Choroid plexus epithelial cell (primary cell): ENCODE measurements at regions not wholly inside any gene's neighbourhood (a gene's known extent, or its start where the extent isn't known, plus 50 kb on each side); places are given as distances from the start of the nearest gene placed in this dataset.
"Not testable (repeated sequence)": the region's sequence is repeated elsewhere in the genome, so short reads cannot be mapped to it uniquely, and the experiment has no call there.

Source experiments
- DNase-seq: peaks from one replicate; pipeline ENCODE4 v3.0.0-alpha.2; 2010; ENCODE audit warnings: low read depth
- H3K4me3 ChIP-seq: 2 replicates; pipeline ENCODE4 v1.5.1; 2011; ENCODE audit warnings: low read depth, mild to moderate bottlenecking, control low read depth, low read length, moderate library complexity
- CTCF ChIP-seq: conservative IDR thresholded peaks from 2 replicates; pipeline ENCODE4 v1.5.1; 2011; ENCODE audit warnings: low read depth, mild to moderate bottlenecking, control low read depth, inconsistent platforms, low read length, moderate library complexity

GRCh38 chr11:114802878-114803277, 124.6 kb downstream of the NXPE2 start:
- no peak for DNase-seq
- TF ChIP-seq CTCF = no peak
- no peak overlapping the region for H3K4me3 ChIP-seq

GRCh38 chr11:114805431-114805830, 127.1 kb downstream of the NXPE2 start:
- H3K4me3 ChIP-seq, DNase-seq: not testable (repeated sequence)

GRCh38 chr11:114811971-114812370, 133.6 kb downstream of the NXPE2 start:
- DNase-seq = no peak
- H3K4me3 ChIP-seq = no peak overlapping the region
- TF ChIP-seq CTCF = no peak

- TF ChIP-seq CTCF = no peak
- DNase-seq = no peak
- no peak overlapping the region for H3K4me3 ChIP-seq
Measured at GRCh38 chr11:114812733-114813132, 134.4 kb downstream of the NXPE2 start.

GRCh38 chr11:114813189-114813718, 134.9 kb downstream of the NXPE2 start:
- H3K4me3 ChIP-seq = no peak overlapping the region
- DNase-seq = no peak
- TF ChIP-seq CTCF = no peak

GRCh38 chr11:114815176-114815575, 136.8 kb downstream of the NXPE2 start:
- TF ChIP-seq CTCF = no peak
- no peak for DNase-seq
- no peak overlapping the region for H3K4me3 ChIP-seq

- TF ChIP-seq CTCF = no peak
- no peak overlapping the region for H3K4me3 ChIP-seq
- DNase-seq = no peak
Measured at GRCh38 chr11:114815761-114816160, 137.4 kb downstream of the NXPE2 start.

- no peak overlapping the region for H3K4me3 ChIP-seq
- no peak for DNase-seq
- TF ChIP-seq CTCF = no peak
Measured at GRCh38 chr11:114816791-114817190, 138.5 kb downstream of the NXPE2 start.
